Caco-2 (cell line): ENCODE measurements at regions not wholly inside any gene's neighbourhood (a gene's known extent, or its start where the extent isn't known, plus 50 kb on each side); places are given as distances from the start of the nearest gene placed in this dataset.

Experiments used
- BruUV-seq: library from RNA; stranded (reverse); fragments of 400-500 nt; replicated peaks from 2 replicates; lab custom pipeline; 2021; lab: Mats Ljungman, UMichigan
- CTCF ChIA-PET: fragments of 300-600 bp; sonication (Branson Sonifier 250); formaldehyde crosslinking; loops from one replicate; lab custom pipeline; 2022; ENCODE audit warnings: antibody characterized with exemption; lab: Charles Lee
- POLR2A ChIA-PET: fragments of 300-600 bp; sonication (Branson Sonifier 250); formaldehyde crosslinking; loops from one replicate; lab custom pipeline; 2022; ENCODE audit warnings: antibody characterized with exemption; lab: Charles Lee
- DNase-seq, 2 experiments: peaks; one replicate each; pipeline versions ENCODE4 v3.0.0 to v3.0.0-alpha.2; 2020 to 2022
- H3K27me3 ChIP-seq: replicated peaks from 2 replicates; pipeline ENCODE4 v1.6.0; 2011; ENCODE audit warnings: low read length; ENCODE audit not compliant: control insufficient read depth, insufficient read depth
- H3K36me3 ChIP-seq: 2 replicates; pipeline ENCODE4 v1.5.1; 2011; ENCODE audit warnings: low read length; ENCODE audit not compliant: control insufficient read depth, insufficient read depth
- H3K4me1 ChIP-seq: fragments of 250-450 bp; sonication (Bioruptor Pico); 2 replicates; pipeline ENCODE4 v1.5.1; 2020; ENCODE audit warnings: mild to moderate bottlenecking
- H3K4me3 ChIP-seq: 2 replicates; pipeline ENCODE4 v1.5.1; 2011; ENCODE audit warnings: low read depth, mild to moderate bottlenecking, control low read depth, low read length
- H3K9me3 ChIP-seq: fragments of 250-450 bp; sonication (Bioruptor Pico); 2 replicates; pipeline ENCODE4 v1.5.1; 2020; ENCODE audit warnings: mild to moderate bottlenecking, moderate library complexity
- H3K27ac Mint-ChIP-seq: one replicate; pipeline ENCODE4 v1.8.0; 2022; ENCODE audit warnings: mixed read lengths; ENCODE audit not compliant: unreplicated experiment
- H3K27me3 Mint-ChIP-seq: one replicate; pipeline ENCODE4 v1.8.0; 2022; ENCODE audit warnings: mixed read lengths; ENCODE audit not compliant: insufficient read depth, unreplicated experiment
- H3K36me3 Mint-ChIP-seq: one replicate; pipeline ENCODE4 v1.8.0; 2022; ENCODE audit warnings: mild to moderate bottlenecking, mixed read lengths; ENCODE audit not compliant: insufficient read depth, unreplicated experiment
- H3K4me1 Mint-ChIP-seq: one replicate; pipeline ENCODE4 v1.8.0; 2022; ENCODE audit warnings: low read depth, mixed read lengths; ENCODE audit not compliant: unreplicated experiment
- H3K4me3 Mint-ChIP-seq: one replicate; pipeline ENCODE4 v1.8.0; 2022; ENCODE audit warnings: mild to moderate bottlenecking, moderate library complexity, mixed read lengths; ENCODE audit not compliant: unreplicated experiment
- H3K9me3 Mint-ChIP-seq: one replicate; pipeline ENCODE4 v1.8.0; 2022; ENCODE audit warnings: mixed read lengths; ENCODE audit not compliant: unreplicated experiment
- intact Hi-C: fragments of 100-400 bp; cut with micrococcal nuclease; formaldehyde crosslinking; loops from one replicate; pipeline ENCODE4 v1.10.0; 2022; ENCODE audit not compliant: unreplicated experiment
- TF ChIP-seq, protein P1 (sequence below), 2 experiments: fragments of 200-600 bp in 1 of 2; IDR thresholded peaks; 1 replicate in 1 of 2; 2 replicates in 1 of 2; pipeline versions ENCODE4 v1.5.1 to v1.8.0; 2011 to 2022; ENCODE audit warnings: antibody characterized with exemption in 1 of 2, control low read depth in 1 of 2, inconsistent platforms in 1 of 2, low read depth in 1 of 2, low read length in 1 of 2, mild to moderate bottlenecking in 1 of 2, moderate library complexity in 1 of 2; ENCODE audit not compliant: insufficient read depth in 1 of 2, severe bottlenecking in 1 of 2, unreplicated experiment in 1 of 2

DNA sequence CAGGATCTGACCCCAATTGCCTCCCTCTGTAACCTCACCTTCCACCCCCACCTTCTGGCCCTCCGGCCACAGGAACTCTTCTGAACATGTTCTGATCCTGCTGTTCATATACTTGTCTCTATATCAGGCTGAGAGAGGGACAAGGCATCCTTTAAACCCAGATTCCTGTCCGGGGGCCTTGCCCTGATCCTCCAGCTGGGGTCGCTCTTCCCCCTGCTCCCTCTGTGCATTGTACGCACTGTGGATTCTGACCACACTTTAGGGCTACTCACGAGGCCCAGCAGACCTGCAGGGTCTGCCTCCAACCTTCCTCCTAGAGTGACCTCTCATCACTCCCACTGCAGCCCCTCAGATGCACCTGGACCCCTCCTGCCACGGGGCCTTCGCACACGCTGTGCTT, 269.3 kb downstream of the UQCRFS1 start:
- ChIA-PET CTCF (no interaction called here), POLR2A (no interaction called here)
- Mint-ChIP-seq H3K9me3 (peaks cover 3% of the 10 kb centered on the region), H3K27me3 (peaks cover 7% of the 10 kb centered on the region), H3K27ac (no peak overlapping the region), H3K4me3 (no peak overlapping the region), H3K4me1 (no peaks in the 10 kb centered on the region), H3K36me3 (no peaks in the 10 kb centered on the region)
- TF ChIP-seq, protein P1, sequence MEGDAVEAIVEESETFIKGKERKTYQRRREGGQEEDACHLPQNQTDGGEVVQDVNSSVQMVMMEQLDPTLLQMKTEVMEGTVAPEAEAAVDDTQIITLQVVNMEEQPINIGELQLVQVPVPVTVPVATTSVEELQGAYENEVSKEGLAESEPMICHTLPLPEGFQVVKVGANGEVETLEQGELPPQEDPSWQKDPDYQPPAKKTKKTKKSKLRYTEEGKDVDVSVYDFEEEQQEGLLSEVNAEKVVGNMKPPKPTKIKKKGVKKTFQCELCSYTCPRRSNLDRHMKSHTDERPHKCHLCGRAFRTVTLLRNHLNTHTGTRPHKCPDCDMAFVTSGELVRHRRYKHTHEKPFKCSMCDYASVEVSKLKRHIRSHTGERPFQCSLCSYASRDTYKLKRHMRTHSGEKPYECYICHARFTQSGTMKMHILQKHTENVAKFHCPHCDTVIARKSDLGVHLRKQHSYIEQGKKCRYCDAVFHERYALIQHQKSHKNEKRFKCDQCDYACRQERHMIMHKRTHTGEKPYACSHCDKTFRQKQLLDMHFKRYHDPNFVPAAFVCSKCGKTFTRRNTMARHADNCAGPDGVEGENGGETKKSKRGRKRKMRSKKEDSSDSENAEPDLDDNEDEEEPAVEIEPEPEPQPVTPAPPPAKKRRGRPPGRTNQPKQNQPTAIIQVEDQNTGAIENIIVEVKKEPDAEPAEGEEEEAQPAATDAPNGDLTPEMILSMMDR (IDR thresholded peaks at IDR 0.05; ENCODE audit: insufficient read depth in 1 of 2, low read depth in 1 of 2, low read length in 1 of 2, severe bottlenecking in 1 of 2, unreplicated experiment in 1 of 2) = no peak
- DNase-seq = no peak
- no peaks in the 10 kb centered on the region for H3K9me3 ChIP-seq
- H3K27me3 ChIP-seq = no peaks in the 10 kb centered on the region
- H3K4me1 ChIP-seq = no peaks in the 10 kb centered on the region
- no peak overlapping the region for H3K4me3 ChIP-seq
- no TSS peak for BruUV-seq
- intact Hi-C loops = no loop called here
- no peaks in the 10 kb centered on the region for H3K36me3 ChIP-seq

DNA sequence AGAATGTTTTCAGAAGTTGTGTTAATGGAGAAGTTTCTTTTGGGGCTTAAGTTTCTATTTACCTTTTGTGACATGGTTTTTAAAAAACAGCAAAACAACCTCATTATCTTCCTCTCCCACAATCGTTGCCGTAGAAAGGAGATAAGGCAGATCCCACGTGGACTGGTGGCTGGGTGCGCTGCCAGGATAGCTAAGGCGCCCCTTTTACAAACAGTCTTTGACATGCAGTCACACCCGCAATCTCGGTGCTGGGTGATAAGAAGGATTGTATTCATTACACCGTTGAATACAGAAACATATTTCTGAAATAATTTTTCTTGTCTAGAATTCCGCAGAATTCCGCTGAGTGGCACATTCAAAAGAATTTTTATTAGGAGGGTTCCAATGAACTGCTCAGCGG, 271.1 kb downstream of the UQCRFS1 start:
- ChIA-PET CTCF (no interaction called here), POLR2A (no interaction called here)
- Histone ChIP-seq H3K4me1 (no peaks in the 10 kb centered on the region), H3K36me3 (no peaks in the 10 kb centered on the region), H3K9me3 (no peaks in the 10 kb centered on the region), H3K4me3 (no peak overlapping the region), H3K27me3 (no peaks in the 10 kb centered on the region)
- H3K27ac Mint-ChIP-seq = no peak overlapping the region
- H3K4me3 Mint-ChIP-seq = no peak overlapping the region
- TF ChIP-seq, protein P1 (IDR thresholded peaks at IDR 0.05; ENCODE audit: insufficient read depth in 1 of 2, low read depth in 1 of 2, low read length in 1 of 2, severe bottlenecking in 1 of 2, unreplicated experiment in 1 of 2) = no peak
- H3K4me1 Mint-ChIP-seq = no peaks in the 10 kb centered on the region
- BruUV-seq = no TSS peak
- H3K27me3 Mint-ChIP-seq = peaks cover 7% of the 10 kb centered on the region
- intact Hi-C loops = no loop called here
- no peaks in the 10 kb centered on the region for H3K36me3 Mint-ChIP-seq
- H3K9me3 Mint-ChIP-seq = peaks cover 6% of the 10 kb centered on the region
- DNase-seq = no peak

DNA sequence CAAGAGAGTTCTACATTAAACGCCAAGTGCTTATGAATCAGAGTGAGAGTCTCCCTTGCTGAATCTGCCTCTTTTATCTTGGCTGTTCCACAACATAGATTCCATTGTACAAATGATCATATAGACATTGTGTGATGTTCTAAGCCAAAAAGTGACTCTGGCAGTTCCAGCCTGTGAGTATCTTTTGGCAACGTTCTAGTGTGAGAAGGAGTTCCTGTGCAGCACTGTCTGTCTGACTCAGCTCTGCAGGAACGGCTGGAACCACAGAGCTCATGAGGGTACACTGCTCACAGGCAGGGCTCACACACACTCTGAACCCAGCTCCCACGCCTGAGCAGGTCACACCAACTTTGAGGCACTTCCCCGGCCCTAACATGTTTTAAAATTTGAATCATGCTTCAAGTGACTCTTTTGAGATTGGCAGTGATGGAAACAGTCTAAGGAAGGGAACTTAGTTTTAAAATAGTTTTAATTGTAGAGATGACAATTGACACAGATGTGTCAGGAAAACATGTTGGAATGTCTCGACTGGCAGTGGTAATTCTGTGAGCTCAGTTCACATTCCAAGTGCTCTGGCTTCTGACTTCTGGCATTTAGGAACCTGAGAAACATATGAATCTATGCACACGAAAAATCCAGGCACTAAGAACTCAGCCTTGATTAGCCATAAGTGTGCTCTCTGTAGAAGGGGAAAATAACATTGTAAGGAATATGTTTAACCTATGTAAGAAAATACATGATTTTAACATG, 272.0 kb downstream of the UQCRFS1 start:
- H3K9me3 ChIP-seq = no peaks in the 10 kb centered on the region
- no peaks in the 10 kb centered on the region for H3K36me3 ChIP-seq
- H3K4me3 Mint-ChIP-seq = no peak overlapping the region
- TF ChIP-seq, protein P1 (IDR thresholded peaks at IDR 0.05; ENCODE audit: insufficient read depth in 1 of 2, low read depth in 1 of 2, low read length in 1 of 2, severe bottlenecking in 1 of 2, unreplicated experiment in 1 of 2) = no peak
- no peaks in the 10 kb centered on the region for H3K36me3 Mint-ChIP-seq
- no peak overlapping the region for H3K4me3 ChIP-seq
- CTCF ChIA-PET = no interaction called here
- no peaks in the 10 kb centered on the region for H3K4me1 ChIP-seq
- H3K9me3 Mint-ChIP-seq = peaks cover 6% of the 10 kb centered on the region
- no peak for DNase-seq
- H3K27me3 ChIP-seq = no peaks in the 10 kb centered on the region
- no peaks in the 10 kb centered on the region for H3K4me1 Mint-ChIP-seq
- no peak overlapping the region for H3K27ac Mint-ChIP-seq
- H3K27me3 Mint-ChIP-seq = peaks cover 7% of the 10 kb centered on the region
- POLR2A ChIA-PET = no interaction called here
- no TSS peak for BruUV-seq
- intact Hi-C loops = no loop called here
